SK-MEL-5 (cell line): ENCODE measurements at regions not wholly inside any gene's neighbourhood (a gene's known extent, or its start where the extent isn't known, plus 50 kb on each side); places are given as distances from the start of the nearest gene placed in this dataset.
A peak's percentile ranks its signal among the peaks of the same experiment; 100 is the strongest.
"Not testable (repeated sequence)": the region's sequence is repeated elsewhere in the genome, so short reads cannot be mapped to it uniquely, and the experiment has no call there.

Source experiments
- DNase-seq: peaks from one replicate; pipeline ENCODE4 v3.0.0-alpha.2; 2016; ENCODE audit warnings: low read depth, low spot score
- in situ Hi-C: cut with HindIII; loops from 2 replicates; pipeline ENCODE4 v1.10.0; 2016; ENCODE audit warnings: low sequenced_read_pairs, high pct_unique_total_duplicates, low pct_unique_long_range_greater_than_20kb

DNA sequence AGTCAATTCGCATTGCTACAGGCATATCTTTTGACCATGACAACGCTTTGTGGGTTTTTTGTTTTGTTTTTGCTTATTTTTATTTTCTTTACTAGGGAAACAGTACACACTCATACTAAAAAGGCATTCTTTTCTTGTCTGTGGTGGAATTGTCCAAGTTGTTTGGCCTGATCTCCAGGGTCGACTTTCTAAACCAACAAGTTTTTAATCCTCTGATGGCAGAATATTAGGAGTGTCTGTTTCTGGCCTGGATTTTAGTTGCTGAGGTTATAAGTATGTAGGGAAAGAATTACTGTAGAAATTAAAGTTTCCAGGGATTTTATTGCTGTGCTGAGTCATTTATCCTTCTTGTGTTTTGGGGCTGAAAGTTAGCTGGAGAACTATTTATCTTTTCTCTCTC is 218.5 kb downstream of the TAF11L14 start:
- in situ Hi-C loops, result no loop called here
- no peak for DNase-seq

DNA sequence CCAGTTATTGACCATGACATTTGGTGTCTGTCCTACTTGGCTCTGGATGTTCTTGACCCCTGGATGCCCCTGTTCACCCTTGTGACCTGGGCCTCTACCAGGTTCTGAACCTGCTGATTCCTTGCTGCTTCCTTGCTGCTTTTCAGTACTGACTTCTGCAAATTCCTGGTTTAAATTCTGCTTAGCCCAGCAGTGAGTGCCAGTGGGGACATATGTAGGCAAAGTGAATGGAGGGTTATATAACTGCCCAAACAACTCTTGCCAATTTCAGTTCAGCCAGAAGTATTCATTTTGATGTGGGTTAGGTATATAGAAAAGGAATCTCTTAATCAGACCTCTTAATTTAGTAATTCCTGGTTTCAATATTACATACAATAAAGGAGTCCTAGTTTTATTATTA is 220.6 kb downstream of the TAF11L14 start:
- in situ Hi-C loops, result no loop called here
- DNase-seq, result no peak

DNA sequence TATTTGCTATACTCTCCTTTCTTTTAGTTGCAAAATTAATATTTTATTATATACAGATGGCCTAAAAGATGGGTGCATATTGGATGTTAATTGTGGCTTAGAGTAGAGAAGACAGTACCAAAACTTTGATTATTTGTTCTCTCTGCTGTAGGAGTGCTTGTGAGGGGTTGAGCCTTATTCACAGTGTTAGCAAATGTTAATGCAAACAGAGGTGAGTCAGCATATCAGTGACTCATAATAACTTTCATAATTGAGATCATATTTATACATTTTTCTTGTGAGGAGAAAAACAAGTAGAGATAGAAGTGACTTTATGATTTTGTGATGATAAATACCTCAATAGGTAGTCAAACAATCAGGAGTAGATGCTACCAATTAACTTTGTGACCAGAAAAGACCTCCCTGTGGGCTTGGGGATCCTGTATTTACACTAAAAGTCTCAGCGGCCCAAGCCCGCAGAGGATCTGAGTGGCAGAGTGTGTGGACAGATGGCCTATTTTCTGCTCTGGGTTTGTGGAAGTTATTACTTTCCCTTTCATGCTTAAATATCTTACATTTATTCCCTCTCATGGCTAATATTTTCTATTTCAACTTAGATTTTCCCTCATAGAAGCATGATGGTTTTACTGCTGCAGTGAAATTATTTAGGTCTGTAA is 226.5 kb downstream of the TAF11L14 start:
- in situ Hi-C loops, result no loop called here
- DNase-seq, result no peak

DNA sequence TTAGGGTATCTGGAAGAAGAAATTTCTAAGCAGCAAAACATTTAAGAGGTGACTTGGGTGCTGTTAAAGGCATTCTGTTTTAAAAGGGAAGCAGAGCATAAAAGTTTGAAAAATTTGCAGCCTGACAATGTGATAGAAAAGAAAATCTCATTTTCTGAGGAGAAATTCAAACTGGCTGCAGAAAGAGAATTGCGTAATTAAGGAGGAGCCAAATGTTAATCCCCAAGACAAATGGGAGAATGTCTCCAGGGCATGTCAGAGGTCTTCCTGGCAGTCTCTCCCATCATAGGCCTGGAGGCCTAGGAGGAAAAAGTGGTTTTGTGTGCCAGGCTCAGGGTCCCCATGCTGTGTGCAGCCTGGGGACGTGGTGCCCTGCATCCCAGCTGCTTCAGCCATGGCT is 230.6 kb downstream of the TAF11L14 start:
- DNase-seq, in situ Hi-C loops: not testable (repeated sequence)

DNA sequence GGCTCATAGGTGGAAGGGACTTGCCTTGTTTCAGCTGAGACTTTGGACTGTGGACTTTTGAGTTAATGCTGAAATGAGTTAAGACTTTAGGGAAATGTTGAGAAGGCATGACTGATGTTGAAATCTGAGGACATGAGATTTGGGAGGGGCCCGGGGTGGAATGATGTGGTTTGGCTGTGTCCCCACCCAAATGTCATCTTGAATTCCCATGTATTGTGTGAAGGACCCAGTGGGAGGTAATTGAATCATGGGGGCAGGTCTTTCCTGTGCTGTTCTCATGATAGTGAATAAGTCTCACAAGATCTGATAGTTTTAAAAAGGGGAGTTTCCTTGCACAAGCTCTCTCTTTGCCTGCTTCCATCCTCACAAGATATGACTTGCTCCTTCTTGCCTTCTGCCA is 231.7 kb downstream of the TAF11L14 start:
- in situ Hi-C loops, DNase-seq: not testable (repeated sequence)

DNA sequence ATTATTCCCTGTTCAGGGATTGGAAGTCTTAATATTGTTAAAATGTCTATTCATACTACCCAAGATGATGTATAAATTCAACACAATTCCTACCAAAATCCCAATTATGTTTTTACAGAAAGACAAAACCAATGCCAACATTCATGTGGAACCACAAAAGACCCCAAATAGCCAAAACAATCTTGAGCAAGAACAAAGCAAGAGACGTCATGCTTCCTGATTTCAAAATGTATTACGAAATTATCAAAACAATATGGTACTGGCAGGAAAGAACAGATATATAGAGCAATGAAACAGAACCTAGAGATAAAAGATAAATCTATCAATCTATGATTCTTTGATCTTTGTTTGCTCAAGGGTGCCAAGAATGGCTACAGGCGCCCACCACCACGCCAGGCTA is 237.9 kb downstream of the TAF11L14 start:
- in situ Hi-C loops, result no loop called here
- DNase-seq, result no peak

DNA sequence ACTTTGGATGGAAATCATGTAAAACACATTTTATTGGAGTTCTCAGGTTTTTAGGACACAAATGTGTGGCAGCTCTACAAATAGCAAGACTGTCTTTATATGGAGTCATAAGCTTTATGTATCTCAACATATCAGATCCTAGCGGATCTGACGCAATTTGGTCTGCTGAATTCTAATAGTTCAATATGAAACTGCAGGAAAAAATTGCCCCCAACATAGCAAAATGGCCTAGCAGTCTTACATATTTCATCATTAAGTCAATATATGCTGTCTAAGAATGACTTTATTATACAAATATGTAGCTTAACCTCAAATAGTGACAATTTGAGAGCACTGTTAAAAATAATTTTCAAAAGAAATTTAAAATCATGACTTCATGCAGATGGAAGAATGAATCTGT is 244.3 kb downstream of the TAF11L14 start:
- in situ Hi-C loops, result no loop called here
- DNase-seq, result no peak

DNA sequence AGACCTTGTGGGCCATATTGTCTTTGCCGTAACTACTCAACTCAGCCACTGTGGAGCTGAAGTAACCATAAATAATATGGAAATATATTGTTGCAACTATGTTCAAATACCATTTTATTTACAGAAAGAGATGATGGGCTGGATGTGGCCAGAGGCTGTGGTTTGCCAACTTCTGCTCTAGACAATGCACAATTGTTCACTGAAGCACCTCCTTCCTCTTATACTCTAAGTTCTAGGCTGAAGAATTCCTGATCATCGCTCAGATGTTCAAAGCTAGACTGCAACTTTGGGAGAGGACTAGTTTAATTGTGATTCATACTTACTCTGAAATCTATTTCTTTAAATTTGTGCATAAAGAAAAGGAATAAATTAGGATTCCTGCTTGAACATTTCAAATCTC is 245.0 kb downstream of the TAF11L14 start:
- in situ Hi-C loops, result no loop called here
- no peak for DNase-seq

DNA sequence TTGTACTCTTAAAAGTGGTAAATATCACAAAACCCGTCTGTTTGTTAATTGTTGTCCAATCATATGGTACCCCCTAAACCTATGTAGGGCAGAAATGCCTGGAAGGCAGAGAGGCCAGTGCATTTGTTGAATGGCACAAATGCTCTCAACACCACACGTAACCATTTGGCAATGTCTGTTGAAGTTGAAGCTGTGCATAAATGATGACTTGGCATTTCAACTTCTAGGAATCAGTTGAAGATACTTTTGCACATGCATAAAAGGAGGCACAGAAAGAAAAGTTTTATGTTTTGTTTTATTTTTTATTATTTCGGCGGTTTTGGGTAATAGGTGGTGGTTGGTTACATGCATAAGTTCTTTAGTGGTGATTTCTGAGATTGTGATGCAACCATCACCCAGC is 246.6 kb downstream of the TAF11L14 start:
- no peak for DNase-seq
- in situ Hi-C loops, result no loop called here

DNA sequence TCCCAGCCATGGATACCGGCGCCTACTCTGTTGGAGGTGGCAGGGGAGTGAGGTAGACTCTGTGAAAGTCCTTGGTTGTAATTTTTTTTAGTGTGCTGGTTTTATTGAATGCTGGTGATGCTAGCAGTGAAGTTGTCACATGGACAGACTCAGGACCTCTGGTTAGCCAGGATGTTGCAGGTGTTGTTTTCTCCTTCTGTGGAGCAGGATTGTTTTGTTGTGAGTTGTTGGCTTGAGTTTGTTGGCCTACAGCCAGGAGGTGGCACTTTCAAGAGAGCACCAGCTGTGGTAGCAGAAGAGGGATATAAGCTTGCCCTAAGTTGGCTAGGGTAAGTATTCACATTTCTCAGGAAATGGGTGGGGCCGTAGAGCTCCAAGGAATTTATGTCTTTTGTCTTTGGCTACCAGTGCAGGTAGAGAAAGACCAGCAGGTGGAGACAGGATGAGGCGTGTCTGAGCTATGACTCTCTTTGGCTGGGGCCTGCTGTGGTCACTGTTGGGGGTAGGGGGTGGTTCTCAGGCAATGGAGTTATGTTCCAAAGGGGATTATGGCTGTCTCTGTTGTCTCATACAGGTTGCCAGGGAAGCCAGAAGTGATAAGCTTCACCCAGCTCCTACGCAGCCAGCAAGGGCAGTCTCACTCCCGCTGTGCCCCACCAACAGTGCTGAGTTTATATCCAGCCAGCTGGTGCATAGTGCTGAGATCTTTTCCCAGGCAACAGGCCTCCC is 248.7 kb downstream of the TAF11L14 start:
- no peak for DNase-seq
- in situ Hi-C loops, result no loop called here

DNA sequence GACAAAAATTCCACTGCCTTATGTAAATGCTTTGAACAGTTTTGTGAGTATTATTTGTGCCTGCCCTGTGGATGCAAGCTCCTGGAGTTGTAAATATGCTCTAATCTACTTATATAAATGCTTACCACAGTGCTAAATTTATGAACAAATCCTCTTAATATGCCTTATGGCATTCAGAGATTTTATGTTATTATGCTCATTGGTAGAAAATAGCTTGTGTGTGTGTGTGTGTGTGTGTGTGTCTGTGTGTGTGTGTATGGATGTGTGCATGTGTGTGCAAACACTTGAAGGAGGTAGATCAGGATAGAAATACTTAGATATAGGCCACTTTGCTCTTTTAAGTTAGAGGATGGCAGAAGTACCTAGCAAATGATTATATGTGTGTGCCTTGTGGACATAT is 253.9 kb downstream of the TAF11L14 start:
- DNase-seq, result no peak
- in situ Hi-C loops, result no loop called here

DNA sequence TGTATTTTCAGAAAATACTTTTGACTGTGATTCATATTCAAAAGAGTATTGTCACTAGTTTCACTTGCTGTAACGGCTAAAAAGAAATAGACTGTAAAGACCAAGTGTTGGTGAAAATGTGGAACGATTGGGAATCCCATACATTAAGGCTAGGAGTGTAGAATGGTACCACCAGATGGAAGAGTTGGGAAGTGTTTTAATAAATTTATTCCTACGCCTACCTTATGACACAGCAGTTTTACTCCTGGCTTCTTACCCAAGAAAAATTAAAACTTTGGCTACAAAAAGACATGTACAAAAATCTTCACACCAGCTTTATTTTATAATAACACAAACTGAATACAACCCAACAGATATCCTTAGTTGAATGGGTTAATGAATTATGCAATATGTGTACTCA is 256.2 kb downstream of the TAF11L14 start:
- peak; percentile 53 for DNase-seq
- in situ Hi-C loops, result no loop called here

DNA sequence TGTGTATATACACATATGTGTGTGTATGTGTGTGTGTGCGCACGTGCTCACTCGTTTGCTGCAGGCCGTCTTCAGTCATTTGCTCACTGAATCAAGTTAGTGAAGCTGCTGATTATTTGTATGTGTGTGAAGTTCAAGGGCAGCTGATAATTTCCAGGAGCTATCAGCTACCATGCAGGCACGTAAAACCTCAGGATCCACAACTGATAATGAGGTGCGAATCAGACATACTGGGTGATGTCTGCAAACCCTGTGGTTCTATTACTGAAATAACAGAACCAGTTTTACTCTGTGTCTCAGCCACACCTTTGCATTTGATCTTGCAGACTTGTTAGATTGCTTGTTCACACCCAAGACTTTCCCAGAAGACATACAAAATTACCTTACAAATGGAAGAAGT is 257.6 kb downstream of the TAF11L14 start:
- no peak for DNase-seq
- in situ Hi-C loops, result no loop called here

DNA sequence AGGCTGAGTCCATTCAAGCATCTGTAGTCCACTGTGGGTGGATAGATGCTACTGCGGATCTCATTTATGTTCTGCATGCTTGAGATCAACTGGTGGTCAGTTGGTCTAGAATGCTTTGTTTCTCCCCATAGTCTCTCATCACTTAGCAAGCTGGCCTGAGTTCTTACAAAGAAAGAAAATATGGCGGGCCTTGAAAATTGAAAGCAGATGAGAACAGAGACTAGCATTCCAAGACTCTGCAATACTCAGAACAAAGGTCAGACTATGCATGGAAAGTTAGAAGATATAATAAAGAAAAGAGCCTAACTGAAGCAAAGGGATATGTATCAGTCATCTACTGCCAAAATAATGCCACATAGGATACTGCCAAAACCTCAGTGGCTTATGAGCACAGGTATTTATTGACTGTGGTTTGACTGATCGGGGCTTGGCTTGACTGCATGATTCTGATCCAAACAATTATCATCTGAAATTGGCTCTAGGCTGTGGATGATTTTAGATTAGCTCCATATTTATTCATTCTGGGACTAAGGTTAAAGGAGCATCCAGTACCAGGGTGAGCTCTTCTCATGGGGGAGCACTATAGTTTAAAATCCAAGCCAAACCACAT is 258.9 kb downstream of the TAF11L14 start:
- in situ Hi-C loops, result no loop called here
- no peak for DNase-seq

DNA sequence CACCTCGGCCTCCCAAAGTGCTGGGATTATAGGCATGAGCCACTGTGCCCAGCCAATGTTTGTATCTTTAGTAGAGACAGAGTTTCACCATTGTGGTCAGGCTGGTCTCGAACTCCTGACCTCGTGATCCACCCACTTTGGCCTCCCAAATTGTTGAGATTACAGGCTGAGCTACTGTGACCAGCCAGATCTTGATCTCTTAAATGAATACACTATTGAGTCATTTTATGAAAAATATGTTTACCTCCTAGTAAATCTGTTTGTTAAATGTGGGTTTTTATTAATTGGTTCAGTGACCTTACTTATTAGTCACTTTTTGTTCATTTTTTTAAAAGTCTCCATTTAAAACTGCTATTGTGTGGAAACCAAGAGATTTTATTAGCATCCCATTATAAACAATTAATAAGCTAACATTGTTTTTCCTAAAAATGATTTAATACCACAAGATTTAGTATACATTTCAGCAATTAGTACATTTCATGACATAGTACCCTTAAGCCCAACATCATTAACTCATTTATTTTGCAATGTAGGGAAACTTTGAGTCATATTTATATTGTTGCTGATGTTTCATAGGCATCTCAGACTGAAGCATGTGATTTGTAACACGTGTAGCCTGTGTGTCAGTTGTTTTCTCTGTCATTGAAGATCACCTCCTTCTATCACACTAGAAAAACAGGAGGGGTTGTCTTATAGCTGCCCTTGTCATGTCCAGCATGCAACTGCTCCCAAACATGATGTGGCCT is 261.2 kb downstream of the TAF11L14 start:
- in situ Hi-C loops, result no loop called here
- no peak for DNase-seq

DNA sequence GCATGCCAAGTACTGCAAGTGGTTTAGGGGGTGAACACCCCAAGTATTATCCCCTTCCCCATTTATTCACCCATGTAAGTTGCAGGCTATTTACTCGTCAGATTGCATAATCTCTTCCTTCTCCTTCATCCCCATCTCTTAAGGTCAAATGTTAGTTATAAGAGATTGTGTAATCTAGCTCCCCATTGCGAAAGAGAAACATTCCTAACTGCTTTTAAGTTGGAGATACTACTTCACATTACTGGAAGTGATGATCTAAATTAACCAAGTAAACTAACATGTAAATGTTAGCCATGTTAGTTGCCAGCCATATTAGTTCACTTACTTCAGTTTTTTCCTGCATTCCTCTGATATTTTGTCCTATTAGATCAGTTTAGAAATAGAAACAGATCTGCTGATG is 262.3 kb downstream of the TAF11L14 start:
- in situ Hi-C loops, result no loop called here
- no peak for DNase-seq

DNA sequence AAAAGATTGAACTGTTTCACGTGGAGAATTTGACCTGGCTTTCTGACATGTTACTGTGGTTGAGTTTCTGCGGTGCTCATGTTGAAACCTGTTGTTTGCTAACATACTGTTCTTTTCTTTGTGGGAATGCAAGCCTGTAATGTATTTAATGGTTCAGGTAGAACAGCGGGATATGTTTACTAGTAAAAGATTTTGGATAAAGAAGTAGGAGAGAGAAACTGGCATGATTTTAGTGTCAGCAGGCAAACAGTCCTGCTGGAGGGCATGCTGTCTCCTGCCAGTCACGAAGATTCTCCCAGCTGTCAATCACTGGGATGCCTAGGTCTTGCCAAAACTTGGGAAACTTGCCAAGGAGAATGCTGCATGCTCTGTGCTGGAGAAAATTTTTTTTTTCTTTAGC is 263.5 kb downstream of the TAF11L14 start:
- in situ Hi-C loops, result no loop called here

DNA sequence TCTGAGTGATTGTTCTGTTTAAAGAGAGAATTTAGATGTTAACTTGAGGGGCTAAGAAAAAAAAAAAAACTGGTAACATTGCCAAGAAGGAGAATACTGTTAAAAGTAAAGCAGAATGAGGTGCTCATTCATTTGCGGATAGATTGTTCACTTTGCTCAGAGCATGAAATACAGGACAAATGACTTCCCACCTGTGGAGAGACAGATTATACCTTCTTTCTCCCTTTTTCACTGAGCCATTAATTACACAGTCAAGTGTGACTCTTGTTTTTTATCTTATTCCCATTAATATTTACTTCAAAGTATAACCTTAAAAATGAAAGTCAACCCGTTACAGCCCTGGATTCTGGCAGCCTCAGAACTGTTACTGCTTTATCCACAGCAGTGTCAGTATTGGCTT is 264.5 kb downstream of the TAF11L14 start:
- in situ Hi-C loops, result no loop called here
- DNase-seq, result no peak

More for the DNA sequence above, 263.5 kb downstream of the TAF11L14 start:
- peak; percentile 33 for DNase-seq
